SK-N-MC (cell line): ENCODE measurements at regions not wholly inside any gene's neighbourhood (a gene's known extent, or its start where the extent isn't known, plus 50 kb on each side); places are given as distances from the start of the nearest gene placed in this dataset.

ENCODE experiments used
- EZH2 ChIP-seq: fragments of 200-600 bp; sonication (generic); IDR thresholded peaks from one replicate; pipeline ENCODE4 v1.6.1; 2017; ENCODE audit warnings: antibody characterized with exemption
- FOXP2 ChIP-seq: optimal IDR thresholded peaks from 2 replicates; pipeline ENCODE3; 2011; ENCODE audit warnings: mild to moderate bottlenecking, moderate library complexity; ENCODE audit not compliant: insufficient read depth; ENCODE audit errors: extremely low read length, control extremely low read depth
- POLR2AphosphoS5 ChIP-seq: IDR thresholded peaks from 2 replicates; pipeline ENCODE4 v1.6.1; 2012; ENCODE audit warnings: mild to moderate bottlenecking, low read depth, low read length, borderline replicate concordance

DNA sequence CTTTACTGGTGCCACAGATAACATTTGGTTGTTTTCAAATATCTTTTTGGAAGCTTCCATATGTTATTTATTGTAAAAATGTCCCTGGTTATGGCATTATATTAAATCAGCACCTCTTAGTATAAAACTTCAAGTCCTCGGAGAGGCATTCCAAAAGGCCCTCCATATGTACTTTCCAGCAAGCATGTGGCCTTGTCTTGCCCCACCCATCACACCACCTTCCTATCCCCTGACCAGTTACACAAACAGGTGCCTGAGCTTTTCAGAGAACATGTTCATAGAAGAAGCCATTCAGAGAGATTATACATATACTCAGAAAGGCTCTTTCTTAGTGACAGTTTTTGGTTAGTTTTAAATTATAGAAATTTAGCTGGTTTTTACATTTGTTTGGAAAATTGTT is 92.4 kb upstream of the PRKG1 start:
- TF ChIP-seq POLR2AphosphoS5 (no peak), EZH2 (no peak), FOXP2 (no peak)
